NAMALWA (cell line): ENCODE measurements at regions not wholly inside any gene's neighbourhood (a gene's known extent, or its start where the extent isn't known, plus 50 kb on each side); places are given as distances from the start of the nearest gene placed in this dataset.
"Not testable (repeated sequence)": the region's sequence is repeated elsewhere in the genome, so short reads cannot be mapped to it uniquely, and the experiment has no call there.

Experiments used
- DNase-seq: peaks from one replicate; pipeline ENCODE4 v3.0.0-alpha.2; 2015; ENCODE audit warnings: low spot score

GRCh38 chr2:91657193-91657592, 2965.7 kb downstream of the RPIA start:
- not testable (repeated sequence) for DNase-seq

- DNase-seq, result not testable (repeated sequence)
Measured at GRCh38 chr2:91658336-91658735, 2966.9 kb downstream of the RPIA start.

DNA sequence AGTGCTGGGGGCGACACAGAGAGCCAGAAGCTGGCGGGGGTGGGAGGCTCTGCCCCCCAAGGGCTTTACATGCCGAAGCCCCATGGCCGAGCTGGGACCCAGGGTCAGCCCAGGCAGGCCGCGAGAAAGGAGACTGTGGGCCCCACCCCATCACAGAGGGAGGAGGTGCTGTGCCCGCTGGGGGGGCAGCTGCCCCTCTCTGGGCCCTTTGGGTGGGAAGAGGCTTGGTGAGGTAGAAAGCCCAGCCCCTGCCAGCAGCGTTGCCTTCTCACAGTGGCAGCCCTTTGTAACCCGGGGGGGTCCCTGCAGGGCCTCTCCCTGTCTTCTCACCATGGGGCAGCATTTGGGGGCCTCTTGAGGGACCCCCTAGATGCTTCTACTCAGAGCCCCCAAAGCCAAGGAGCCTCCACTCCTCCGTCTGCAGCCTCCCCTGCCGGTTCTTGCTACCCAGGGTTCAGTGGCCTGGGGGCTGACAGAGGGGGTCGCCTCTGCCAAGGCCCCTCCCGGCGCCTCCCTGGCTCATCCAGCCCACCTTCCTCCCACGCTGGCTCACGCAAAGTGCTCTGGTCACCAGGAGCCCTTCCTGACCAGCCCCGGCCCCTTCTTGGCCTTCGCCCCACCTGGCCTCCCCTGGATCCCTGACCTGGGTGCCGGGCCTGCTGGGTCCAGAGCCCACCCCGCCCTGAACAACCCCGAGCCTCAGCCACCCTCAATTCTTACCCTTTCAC, 2967.9 kb downstream of the RPIA start:
- not testable (repeated sequence) for DNase-seq

- peak; percentile 44 for DNase-seq
Measured at GRCh38 chr2:91659917-91660275, 2968.4 kb downstream of the RPIA start.

- DNase-seq, result not testable (repeated sequence)
Measured at GRCh38 chr2:91667341-91667740, 2975.9 kb downstream of the RPIA start.

- DNase-seq, result not testable (repeated sequence)
Measured at GRCh38 chr2:91685541-91685940, 2994.1 kb downstream of the RPIA start.

DNA sequence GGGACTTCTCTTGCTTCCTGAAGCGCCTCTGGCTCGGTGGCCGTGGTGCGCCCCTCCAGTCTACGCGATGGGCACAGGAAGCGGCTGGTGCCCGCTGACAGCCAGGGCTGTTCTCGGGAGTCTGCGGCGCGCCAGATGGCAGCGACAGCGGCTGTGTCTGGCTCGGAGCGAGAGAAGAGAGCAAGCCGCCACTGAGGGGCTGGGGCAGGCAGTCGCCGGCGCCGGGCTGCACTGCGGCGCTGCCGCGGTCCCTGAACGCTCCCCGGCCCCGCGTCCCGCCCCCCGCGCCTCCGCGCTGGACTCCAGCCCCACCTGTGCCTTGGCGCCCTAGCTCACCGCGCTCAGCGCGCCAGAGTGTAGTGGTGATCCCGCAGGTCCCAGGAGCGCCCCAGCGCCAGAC, 2994.6 kb downstream of the RPIA start:
- DNase-seq, result not testable (repeated sequence)
